ENCODE measurements at regions not wholly inside any gene's neighbourhood (a gene's known extent, or its start where the extent isn't known, plus 50 kb on each side); places are given as distances from the start of the nearest gene placed in this dataset.

DNA sequence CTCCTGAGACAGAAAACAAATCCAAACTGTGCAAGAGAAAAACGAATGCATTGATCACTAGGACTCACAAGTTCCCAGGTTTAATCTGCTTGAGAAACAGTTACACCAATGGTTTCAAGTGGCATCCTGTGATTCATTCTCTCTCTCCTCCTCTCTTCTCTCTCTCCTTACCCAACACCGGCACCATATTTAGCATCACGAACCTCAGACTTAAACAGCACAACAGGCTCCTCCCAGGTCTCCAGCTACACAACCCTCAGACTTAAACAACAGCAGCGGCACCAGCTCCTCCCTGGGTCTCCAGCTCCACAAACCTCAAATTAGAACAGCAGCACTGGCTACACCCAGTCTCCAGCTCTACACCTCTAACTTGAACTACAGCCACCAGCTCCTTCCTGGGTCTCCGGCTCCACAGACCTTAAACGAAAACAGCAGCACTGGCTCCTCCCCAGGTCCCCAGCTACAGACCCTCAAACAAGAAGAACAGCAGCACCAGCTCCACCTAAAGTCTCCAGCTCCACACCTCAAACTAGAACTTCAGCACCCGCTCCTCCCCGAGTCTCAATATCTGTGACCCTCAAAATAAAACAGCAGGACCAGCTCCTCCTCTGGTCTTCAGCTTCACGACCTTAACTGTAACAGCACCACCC, 355.9 kb downstream of the PREX1 start:
- DNase-seq (ENCODE audit: low read depth), result no peak

DNA sequence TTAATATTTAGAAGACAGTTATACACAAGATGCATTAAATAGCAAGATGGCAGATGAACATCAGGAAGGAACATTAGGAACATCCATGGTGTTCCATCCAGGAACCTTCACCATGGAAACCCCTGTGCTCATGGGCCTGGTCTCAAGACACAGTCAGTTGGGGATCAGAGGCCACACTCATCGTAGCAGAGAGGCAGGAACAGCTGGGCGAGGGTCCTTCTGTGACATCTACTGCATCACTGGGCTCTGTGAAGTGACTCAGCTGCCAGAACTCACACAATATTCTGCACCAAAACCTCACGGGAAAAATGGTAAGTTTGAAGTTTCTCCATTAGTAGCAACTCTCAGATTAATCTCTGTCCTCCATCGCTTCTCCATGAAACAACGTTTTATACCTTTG, 356.6 kb downstream of the PREX1 start:
- ChIA-PET POLR2A (no interaction called here), CTCF (no interaction called here)

More for the DNA sequence above, 355.9 kb downstream of the PREX1 start:
- TF ChIP-seq, protein P1, sequence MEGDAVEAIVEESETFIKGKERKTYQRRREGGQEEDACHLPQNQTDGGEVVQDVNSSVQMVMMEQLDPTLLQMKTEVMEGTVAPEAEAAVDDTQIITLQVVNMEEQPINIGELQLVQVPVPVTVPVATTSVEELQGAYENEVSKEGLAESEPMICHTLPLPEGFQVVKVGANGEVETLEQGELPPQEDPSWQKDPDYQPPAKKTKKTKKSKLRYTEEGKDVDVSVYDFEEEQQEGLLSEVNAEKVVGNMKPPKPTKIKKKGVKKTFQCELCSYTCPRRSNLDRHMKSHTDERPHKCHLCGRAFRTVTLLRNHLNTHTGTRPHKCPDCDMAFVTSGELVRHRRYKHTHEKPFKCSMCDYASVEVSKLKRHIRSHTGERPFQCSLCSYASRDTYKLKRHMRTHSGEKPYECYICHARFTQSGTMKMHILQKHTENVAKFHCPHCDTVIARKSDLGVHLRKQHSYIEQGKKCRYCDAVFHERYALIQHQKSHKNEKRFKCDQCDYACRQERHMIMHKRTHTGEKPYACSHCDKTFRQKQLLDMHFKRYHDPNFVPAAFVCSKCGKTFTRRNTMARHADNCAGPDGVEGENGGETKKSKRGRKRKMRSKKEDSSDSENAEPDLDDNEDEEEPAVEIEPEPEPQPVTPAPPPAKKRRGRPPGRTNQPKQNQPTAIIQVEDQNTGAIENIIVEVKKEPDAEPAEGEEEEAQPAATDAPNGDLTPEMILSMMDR (IDR thresholded peaks at IDR 0.05; ENCODE audit: insufficient read depth, low read depth, low read length), result no peak
- no peak overlapping the region for H3K4me3 ChIP-seq (ENCODE audit: low read depth, low read length)
- ChIA-PET CTCF (interaction anchor here (1.2 kb wide), 1 partner anchor 67 kb away, joined by 4 read pairs; no protein-coding TSS in a partner anchor), POLR2A (no interaction called here)
- H3K36me3 ChIP-seq (ENCODE audit: control insufficient read depth, insufficient read depth, low read length), result no peaks in the 10 kb centered on the region
- H3K27me3 ChIP-seq (ENCODE audit: control insufficient read depth, insufficient read depth, low read length), result peaks cover 1% of the 10 kb centered on the region; the same call in 1 of the 2 replicates

DNA sequence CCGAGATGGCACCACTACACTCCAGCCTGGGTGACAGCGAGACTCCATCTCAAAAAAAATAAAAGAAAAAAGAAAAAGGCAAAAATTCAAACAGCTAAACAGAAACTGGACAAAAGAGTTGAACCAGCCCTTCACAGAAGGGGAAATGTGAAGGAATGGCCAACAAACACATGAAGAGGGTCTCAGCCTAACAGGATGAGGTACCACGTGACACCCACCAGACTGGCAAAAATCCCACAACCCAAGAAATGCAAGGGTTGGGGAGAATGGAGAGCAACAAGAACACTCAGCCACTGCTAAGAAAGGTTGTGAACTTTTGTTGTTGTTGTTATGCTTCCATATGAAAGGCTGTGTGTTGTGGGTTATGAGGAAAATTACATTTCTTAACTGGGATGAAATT, 357.7 kb downstream of the PREX1 start:
- DNase-seq (ENCODE audit: low read depth), result no peak
- Histone ChIP-seq H3K36me3 (ENCODE audit: control insufficient read depth, insufficient read depth, low read length) (no peaks in the 10 kb centered on the region), H3K27me3 (ENCODE audit: control insufficient read depth, insufficient read depth, low read length) (peaks cover 1% of the 10 kb centered on the region; the same call in 1 of the 2 replicates), H3K4me3 (ENCODE audit: low read depth, low read length) (no peak overlapping the region)
- POLR2A ChIA-PET, result no interaction called here
- TF ChIP-seq, protein P1 (IDR thresholded peaks at IDR 0.05; ENCODE audit: insufficient read depth, low read depth, low read length), result no peak
- CTCF ChIA-PET, result no interaction called here

More for the DNA sequence above, 356.6 kb downstream of the PREX1 start:
- H3K36me3 ChIP-seq (ENCODE audit: control insufficient read depth, insufficient read depth, low read length), result no peaks in the 10 kb centered on the region
- H3K27me3 ChIP-seq (ENCODE audit: control insufficient read depth, insufficient read depth, low read length), result peaks cover 1% of the 10 kb centered on the region; the same call in 1 of the 2 replicates
- no peak overlapping the region for H3K4me3 ChIP-seq (ENCODE audit: low read depth, low read length)
- DNase-seq (ENCODE audit: low read depth), result no peak
- TF ChIP-seq, protein P1 (IDR thresholded peaks at IDR 0.05; ENCODE audit: insufficient read depth, low read depth, low read length), result no peak

DNA sequence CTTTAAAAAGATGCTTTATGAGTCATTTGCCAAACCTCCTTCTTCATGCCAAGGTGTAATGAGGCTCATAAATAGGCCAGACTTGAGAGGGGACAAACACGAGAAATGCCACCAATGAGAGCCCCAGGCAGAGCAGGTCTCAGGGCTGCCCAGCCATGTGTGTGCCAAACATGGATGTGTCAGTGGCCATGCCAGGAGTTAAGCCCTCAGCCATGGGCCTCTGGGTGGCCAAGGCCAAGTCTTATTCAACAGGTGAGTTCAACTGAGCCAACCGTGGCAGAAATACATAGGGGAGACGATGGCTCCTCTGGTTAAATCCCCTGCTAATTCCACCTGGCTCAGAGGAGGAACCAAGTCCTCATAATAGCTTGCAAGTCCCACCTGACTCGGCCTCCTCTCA, 358.8 kb downstream of the PREX1 start:
- no peak for DNase-seq (ENCODE audit: low read depth)
- ChIA-PET POLR2A (no interaction called here), CTCF (no interaction called here)
- no peaks in the 10 kb centered on the region for H3K36me3 ChIP-seq (ENCODE audit: control insufficient read depth, insufficient read depth, low read length)
- TF ChIP-seq, protein P1 (IDR thresholded peaks at IDR 0.05; ENCODE audit: insufficient read depth, low read depth, low read length), result no peak
- no peak overlapping the region for H3K4me3 ChIP-seq (ENCODE audit: low read depth, low read length)
- H3K27me3 ChIP-seq (ENCODE audit: control insufficient read depth, insufficient read depth, low read length), result peaks cover 1% of the 10 kb centered on the region; the same call in 1 of the 2 replicates

DNA sequence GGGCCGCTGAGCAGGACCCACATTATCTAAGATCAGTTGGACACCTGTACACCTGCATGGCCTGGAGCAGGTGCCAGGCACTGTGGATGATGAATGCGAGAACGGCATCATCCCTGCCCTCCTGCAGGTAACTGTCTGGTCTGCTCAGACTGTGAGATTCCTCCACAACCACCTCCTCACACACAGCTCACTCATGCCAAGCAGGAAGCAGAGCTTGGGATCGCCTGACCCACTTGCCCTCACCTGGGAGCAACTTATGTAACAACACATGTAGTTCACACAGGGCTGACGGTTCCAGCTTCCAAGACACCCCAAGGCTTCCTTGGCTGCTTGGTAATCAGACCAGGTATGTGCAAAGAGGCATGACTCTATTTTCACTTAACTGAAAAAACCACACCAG, 359.2 kb downstream of the PREX1 start:
- Histone ChIP-seq H3K4me3 (ENCODE audit: low read depth, low read length) (no peak overlapping the region), H3K27me3 (ENCODE audit: control insufficient read depth, insufficient read depth, low read length) (peaks cover 1% of the 10 kb centered on the region; the same call in 1 of the 2 replicates), H3K36me3 (ENCODE audit: control insufficient read depth, insufficient read depth, low read length) (no peaks in the 10 kb centered on the region)
- no peak for DNase-seq (ENCODE audit: low read depth)
- TF ChIP-seq, protein P1 (IDR thresholded peaks at IDR 0.05; ENCODE audit: insufficient read depth, low read depth, low read length), result no peak
- CTCF ChIA-PET, result no interaction called here
- POLR2A ChIA-PET, result no interaction called here
